ENCODE measurements at regions not wholly inside any gene's neighbourhood (a gene's known extent, or its start where the extent isn't known, plus 50 kb on each side); places are given as distances from the start of the nearest gene placed in this dataset.
"Not testable (repeated sequence)": the region's sequence is repeated elsewhere in the genome, so short reads cannot be mapped to it uniquely, and the experiment has no call there.

DNA sequence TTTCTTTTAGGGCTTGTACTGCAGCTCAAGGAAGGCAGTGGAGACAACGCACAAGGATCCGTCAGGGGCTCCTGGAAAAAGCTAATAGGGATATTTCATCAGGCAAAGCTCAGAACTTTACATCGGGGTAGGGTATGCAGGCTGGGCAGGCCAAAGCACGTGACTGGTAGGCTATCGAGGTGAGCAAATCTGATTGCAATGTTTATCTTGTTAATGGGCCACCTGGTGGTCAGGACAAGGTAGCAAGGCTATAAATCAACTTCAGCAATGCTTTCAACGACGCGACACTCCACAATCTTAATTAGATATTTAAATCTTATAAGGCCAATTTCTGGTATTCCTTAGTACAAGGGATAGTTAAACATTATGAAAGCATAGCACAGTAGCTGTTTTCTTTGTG is 1302.8 kb upstream of the EYS start:
- H4K20me1 ChIP-seq (ENCODE audit: low read length): no peaks in the 10 kb centered on the region
- CTCF ChIA-PET: no interaction called here
- ATAC-seq: no peak
- H3K4me2 ChIP-seq (ENCODE audit: low read length): no peak overlapping the region
- H3K79me2 ChIP-seq (ENCODE audit: low read length): no peaks in the 10 kb centered on the region
- no TSS peak for BruUV-seq (replicated peaks)
- H3K9me3 ChIP-seq (ENCODE audit: low read length): no peaks in the 10 kb centered on the region
- intact Hi-C loops (cut with micrococcal nuclease): loop anchor here (10.0 kb wide), 1 partner anchor 345 kb away; no protein-coding TSS in a partner anchor
- no peaks in the 10 kb centered on the region for H3F3A ChIP-seq (ENCODE audit: low read length, unreplicated experiment)
- no peaks in the 10 kb centered on the region for H3K36me3 ChIP-seq (ENCODE audit: low read depth, low read length)
- no peak overlapping the region for H2AFZ ChIP-seq (ENCODE audit: low read length)
- H3K9ac ChIP-seq (ENCODE audit: low read length): no peak overlapping the region
- H3K4me3 ChIP-seq (ENCODE audit: low read length): no peak overlapping the region
- no peaks in the 10 kb centered on the region for H3K4me1 ChIP-seq (ENCODE audit: insufficient read depth, low read length)
- TF ChIP-seq EZH2 (IDR thresholded peaks at IDR 0.05; ENCODE audit: low read length, unreplicated experiment): no peak
- TF ChIP-seq, protein P1, sequence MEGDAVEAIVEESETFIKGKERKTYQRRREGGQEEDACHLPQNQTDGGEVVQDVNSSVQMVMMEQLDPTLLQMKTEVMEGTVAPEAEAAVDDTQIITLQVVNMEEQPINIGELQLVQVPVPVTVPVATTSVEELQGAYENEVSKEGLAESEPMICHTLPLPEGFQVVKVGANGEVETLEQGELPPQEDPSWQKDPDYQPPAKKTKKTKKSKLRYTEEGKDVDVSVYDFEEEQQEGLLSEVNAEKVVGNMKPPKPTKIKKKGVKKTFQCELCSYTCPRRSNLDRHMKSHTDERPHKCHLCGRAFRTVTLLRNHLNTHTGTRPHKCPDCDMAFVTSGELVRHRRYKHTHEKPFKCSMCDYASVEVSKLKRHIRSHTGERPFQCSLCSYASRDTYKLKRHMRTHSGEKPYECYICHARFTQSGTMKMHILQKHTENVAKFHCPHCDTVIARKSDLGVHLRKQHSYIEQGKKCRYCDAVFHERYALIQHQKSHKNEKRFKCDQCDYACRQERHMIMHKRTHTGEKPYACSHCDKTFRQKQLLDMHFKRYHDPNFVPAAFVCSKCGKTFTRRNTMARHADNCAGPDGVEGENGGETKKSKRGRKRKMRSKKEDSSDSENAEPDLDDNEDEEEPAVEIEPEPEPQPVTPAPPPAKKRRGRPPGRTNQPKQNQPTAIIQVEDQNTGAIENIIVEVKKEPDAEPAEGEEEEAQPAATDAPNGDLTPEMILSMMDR (conservative IDR thresholded peaks at IDR 0.05; ENCODE audit: low read depth, low read length): peak; percentile 54
- H3K27ac ChIP-seq (ENCODE audit: low read length): no peak overlapping the region
- no peaks in the 10 kb centered on the region for H3K27me3 ChIP-seq (ENCODE audit: low read length)
- H3K9me2 ChIP-seq (replicated peaks; ENCODE audit: low read length): no peaks in the 10 kb centered on the region
- POLR2A ChIA-PET (ENCODE audit: unreplicated experiment): no interaction called here
- peak; percentile 22 for DNase-seq

DNA sequence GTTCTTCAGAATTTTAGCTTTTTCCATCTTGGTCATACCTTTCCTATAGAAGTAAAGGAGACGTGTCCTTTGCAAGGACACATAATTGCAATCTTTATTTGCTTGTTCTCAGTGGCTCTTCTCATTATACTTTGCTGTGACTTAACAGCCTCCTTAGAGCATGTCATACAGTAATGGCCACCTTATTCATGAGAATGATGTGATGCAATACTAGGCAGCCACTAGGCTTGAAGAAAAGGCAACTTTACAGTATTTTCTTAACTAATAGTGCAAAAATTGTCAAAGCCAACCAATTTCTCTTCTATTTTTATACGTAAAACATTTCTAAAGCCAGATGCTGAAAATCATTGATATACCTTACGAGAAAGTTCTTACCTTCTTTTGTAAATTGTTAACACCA is 1296.8 kb upstream of the EYS start:
- ChIA-PET POLR2A (ENCODE audit: unreplicated experiment) (no interaction called here), CTCF (no interaction called here)
- Histone ChIP-seq H3K27ac (ENCODE audit: low read length) (no peak overlapping the region), H4K20me1 (ENCODE audit: low read length) (no peaks in the 10 kb centered on the region), H3K9me3 (ENCODE audit: low read length) (no peaks in the 10 kb centered on the region), H3K4me3 (ENCODE audit: low read length) (no peak overlapping the region), H3K4me2 (ENCODE audit: low read length) (no peak overlapping the region), H3K9me2 (replicated peaks; ENCODE audit: low read length) (no peaks in the 10 kb centered on the region), H3K36me3 (ENCODE audit: low read depth, low read length) (no peaks in the 10 kb centered on the region), H3K9ac (ENCODE audit: low read length) (no peak overlapping the region), H2AFZ (ENCODE audit: low read length) (no peak overlapping the region), H3K27me3 (ENCODE audit: low read length) (no peaks in the 10 kb centered on the region), H3F3A (ENCODE audit: low read length, unreplicated experiment) (no peaks in the 10 kb centered on the region), H3K79me2 (ENCODE audit: low read length) (no peaks in the 10 kb centered on the region), H3K4me1 (ENCODE audit: insufficient read depth, low read length) (no peaks in the 10 kb centered on the region)
- ATAC-seq (no peak), DNase-seq (no peak)
- BruUV-seq (replicated peaks): no TSS peak
- intact Hi-C loops (cut with micrococcal nuclease): loop anchor here (10.0 kb wide), 1 partner anchor 339 kb away; no protein-coding TSS in a partner anchor
- TF ChIP-seq, protein P1 (conservative IDR thresholded peaks at IDR 0.05; ENCODE audit: low read depth, low read length): no peak
- no peak for TF ChIP-seq EZH2phosphoT487 (IDR thresholded peaks at IDR 0.05; ENCODE audit: borderline replicate concordance, low read length)
- no peak for TF ChIP-seq EZH2 (IDR thresholded peaks at IDR 0.05; ENCODE audit: low read length, unreplicated experiment)

DNA sequence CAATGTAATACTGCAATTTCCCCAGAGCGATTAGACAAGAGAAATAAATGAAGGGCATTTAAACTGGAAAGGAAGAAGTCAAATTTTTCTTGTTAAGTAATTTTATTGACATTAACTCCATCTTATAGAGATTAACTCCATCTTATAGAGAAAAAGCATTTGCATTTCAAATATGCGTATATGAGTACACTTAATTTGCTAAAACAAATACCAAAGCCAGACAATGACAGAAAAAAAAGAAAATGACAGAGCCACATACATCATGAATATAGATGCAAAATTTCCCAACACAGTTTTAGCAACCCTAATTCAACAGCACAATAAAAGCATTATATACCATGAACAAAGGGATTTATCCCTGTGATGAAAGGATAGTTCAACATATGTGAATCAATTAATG is 1293.1 kb upstream of the EYS start:
- intact Hi-C loops (cut with micrococcal nuclease): loop anchor here (10.0 kb wide), 1 partner anchor 335 kb away; no protein-coding TSS in a partner anchor
- no TSS peak for BruUV-seq (replicated peaks)
- CTCF ChIA-PET: no interaction called here
- Histone ChIP-seq H3K79me2 (ENCODE audit: low read length) (no peaks in the 10 kb centered on the region), H3K36me3 (ENCODE audit: low read depth, low read length) (no peaks in the 10 kb centered on the region), H3K9me3 (ENCODE audit: low read length) (no peaks in the 10 kb centered on the region), H3K27me3 (ENCODE audit: low read length) (no peaks in the 10 kb centered on the region), H3K4me3 (ENCODE audit: low read length) (no peak overlapping the region), H3K9me2 (replicated peaks; ENCODE audit: low read length) (no peaks in the 10 kb centered on the region), H3K4me1 (ENCODE audit: insufficient read depth, low read length) (no peaks in the 10 kb centered on the region), H3K9ac (ENCODE audit: low read length) (no peak overlapping the region), H3K27ac (ENCODE audit: low read length) (no peak overlapping the region), H2AFZ (ENCODE audit: low read length) (no peak overlapping the region), H4K20me1 (ENCODE audit: low read length) (no peaks in the 10 kb centered on the region), H3F3A (ENCODE audit: low read length, unreplicated experiment) (no peaks in the 10 kb centered on the region), H3K4me2 (ENCODE audit: low read length) (no peak overlapping the region)
- POLR2A ChIA-PET (ENCODE audit: unreplicated experiment): no interaction called here
- ATAC-seq: no peak
- TF ChIP-seq, protein P1 (conservative IDR thresholded peaks at IDR 0.05; ENCODE audit: low read depth, low read length): no peak
- TF ChIP-seq EZH2 (IDR thresholded peaks at IDR 0.05; ENCODE audit: low read length, unreplicated experiment) (no peak), EZH2phosphoT487 (IDR thresholded peaks at IDR 0.05; ENCODE audit: borderline replicate concordance, low read length) (no peak)
- DNase-seq: no peak

DNA sequence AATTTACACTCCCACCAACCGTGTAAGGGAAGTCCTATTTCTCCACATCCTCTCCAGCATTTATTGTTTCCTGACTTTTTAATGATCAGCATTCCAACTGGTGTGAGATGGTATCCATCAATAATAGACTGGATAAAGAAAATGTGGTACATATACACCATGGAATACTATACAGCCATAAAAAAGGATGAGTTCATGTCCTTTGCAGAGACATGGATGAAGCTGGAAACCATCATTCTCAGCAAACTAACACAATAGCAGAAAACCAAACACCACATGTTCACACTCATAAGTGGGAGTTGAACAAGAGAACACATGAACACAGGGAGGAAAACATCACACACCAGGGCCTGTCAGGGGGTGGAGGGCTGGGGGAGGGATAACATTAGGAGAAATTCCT is 1290.6 kb upstream of the EYS start:
- H3K27ac ChIP-seq (ENCODE audit: low read length); H3K9me3 ChIP-seq (ENCODE audit: low read length); H3K79me2 ChIP-seq (ENCODE audit: low read length); DNase-seq; H3K4me2 ChIP-seq (ENCODE audit: low read length); BruUV-seq (replicated peaks); ATAC-seq; H3K4me3 ChIP-seq (ENCODE audit: low read length); H3K9me2 ChIP-seq (replicated peaks; ENCODE audit: low read length); H3F3A ChIP-seq (ENCODE audit: low read length, unreplicated experiment); POLR2A ChIA-PET (ENCODE audit: unreplicated experiment); H3K36me3 ChIP-seq (ENCODE audit: low read depth, low read length); H3K9ac ChIP-seq (ENCODE audit: low read length); H4K20me1 ChIP-seq (ENCODE audit: low read length); H3K27me3 ChIP-seq (ENCODE audit: low read length); H3K4me1 ChIP-seq (ENCODE audit: insufficient read depth, low read length); H2AFZ ChIP-seq (ENCODE audit: low read length); intact Hi-C loops (cut with micrococcal nuclease); CTCF ChIA-PET: not testable (repeated sequence)
